Ovary (tissue), 3 donors: ENCODE measurements at regions not wholly inside any gene's neighbourhood (a gene's known extent, or its start where the extent isn't known, plus 50 kb on each side); places are given as distances from the start of the nearest gene placed in this dataset.

Experiments
- EP300 ChIP-seq: sonication (generic); formaldehyde crosslinking; IDR thresholded peaks from one replicate; pipeline ENCODE4 v1.6.1; 2017; ENCODE audit warnings: antibody characterized with exemption
- POLR2A ChIP-seq: fragments of 450-650 bp; IDR thresholded peaks from one replicate; pipeline ENCODE4 v1.6.1; 2017; ENCODE audit warnings: antibody characterized with exemption, mild to moderate bottlenecking, moderate library complexity
- TF ChIP-seq, protein P1 (sequence below), 3 donors: fragments of 450-650 bp in 2 of 3; fragments of 200-600 bp in 1 of 3; IDR thresholded peaks; one replicate each; pipeline versions ENCODE4 v1.5.1 to v1.8.0; 2016 to 2022; ENCODE audit warnings: antibody characterized with exemption in 3 of 3, mild to moderate bottlenecking in 1 of 3
- donor health status: DM: no; HTN: no; CAD: no.

DNA sequence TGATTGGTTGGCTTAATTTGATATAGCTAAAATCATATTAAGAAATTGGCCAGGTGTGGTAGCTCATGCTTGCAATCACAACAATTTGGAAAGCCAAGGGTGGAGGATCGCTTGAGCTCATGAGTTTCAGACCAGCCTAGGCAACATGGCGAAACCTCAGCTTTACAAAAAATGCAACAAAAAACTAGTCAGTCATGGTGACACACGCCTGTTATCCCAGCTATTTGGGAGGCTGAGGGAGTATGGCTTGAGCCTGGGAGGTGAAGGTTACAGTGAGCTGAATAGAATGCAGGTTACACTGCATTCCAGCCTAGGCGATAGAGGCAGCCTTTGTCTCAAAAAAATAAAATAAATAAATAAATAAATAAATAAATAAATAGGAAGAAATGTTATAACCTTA, 1579.6 kb upstream of the SLC10A2 start:
- no peak for TF ChIP-seq POLR2A
- TF ChIP-seq, protein P1, sequence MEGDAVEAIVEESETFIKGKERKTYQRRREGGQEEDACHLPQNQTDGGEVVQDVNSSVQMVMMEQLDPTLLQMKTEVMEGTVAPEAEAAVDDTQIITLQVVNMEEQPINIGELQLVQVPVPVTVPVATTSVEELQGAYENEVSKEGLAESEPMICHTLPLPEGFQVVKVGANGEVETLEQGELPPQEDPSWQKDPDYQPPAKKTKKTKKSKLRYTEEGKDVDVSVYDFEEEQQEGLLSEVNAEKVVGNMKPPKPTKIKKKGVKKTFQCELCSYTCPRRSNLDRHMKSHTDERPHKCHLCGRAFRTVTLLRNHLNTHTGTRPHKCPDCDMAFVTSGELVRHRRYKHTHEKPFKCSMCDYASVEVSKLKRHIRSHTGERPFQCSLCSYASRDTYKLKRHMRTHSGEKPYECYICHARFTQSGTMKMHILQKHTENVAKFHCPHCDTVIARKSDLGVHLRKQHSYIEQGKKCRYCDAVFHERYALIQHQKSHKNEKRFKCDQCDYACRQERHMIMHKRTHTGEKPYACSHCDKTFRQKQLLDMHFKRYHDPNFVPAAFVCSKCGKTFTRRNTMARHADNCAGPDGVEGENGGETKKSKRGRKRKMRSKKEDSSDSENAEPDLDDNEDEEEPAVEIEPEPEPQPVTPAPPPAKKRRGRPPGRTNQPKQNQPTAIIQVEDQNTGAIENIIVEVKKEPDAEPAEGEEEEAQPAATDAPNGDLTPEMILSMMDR (IDR thresholded peaks at IDR 0.05) = no peak
- TF ChIP-seq EP300 = no peak
